ENCODE measurements at regions not wholly inside any gene's neighbourhood (a gene's known extent, or its start where the extent isn't known, plus 50 kb on each side); places are given as distances from the start of the nearest gene placed in this dataset.

DNA sequence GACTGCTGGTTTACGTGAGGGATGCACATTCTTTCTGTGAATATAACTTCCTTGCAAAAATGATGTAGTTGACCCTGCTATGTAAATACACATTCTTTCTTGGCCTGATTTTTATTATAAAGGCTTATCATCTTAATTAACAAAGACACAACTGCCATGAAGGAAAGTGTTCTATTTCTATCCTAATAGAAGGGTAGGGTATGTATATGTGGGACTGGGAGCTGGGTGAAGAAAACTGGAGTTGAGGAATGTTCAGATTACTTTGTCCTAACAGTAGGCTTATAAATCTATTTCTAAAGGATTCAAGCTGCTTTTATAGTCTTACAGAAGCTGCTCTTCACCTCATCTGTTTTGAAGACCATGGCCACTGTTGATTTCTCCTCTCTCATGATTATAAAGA lies 76.5 kb upstream of the RGS17 start:
- Histone ChIP-seq H3K9me2 (ENCODE audit: insufficient read depth, low read length) (no peaks in the 10 kb centered on the region), H3K4me2 (ENCODE audit: low read length) (no peak overlapping the region), H3K27me3 (ENCODE audit: insufficient read depth, low read depth, low read length) (no peaks in the 10 kb centered on the region), H3K9me3 (ENCODE audit: low read length) (no peaks in the 10 kb centered on the region), H2AFZ (ENCODE audit: low read depth, low read length) (no peak overlapping the region), H3K9ac (ENCODE audit: low read length) (no peak overlapping the region), H3K79me2 (replicated peaks; ENCODE audit: insufficient read depth, low read length) (no peaks in the 10 kb centered on the region), H3F3A (ENCODE audit: insufficient read depth, low read length, poor library complexity, severe bottlenecking) (no peaks in the 10 kb centered on the region), H3K4me3 (ENCODE audit: low read length) (no peak overlapping the region), H4K20me1 (ENCODE audit: insufficient read depth) (no peaks in the 10 kb centered on the region), H3K27ac (ENCODE audit: low read length) (no peak overlapping the region), H3K36me3 (ENCODE audit: insufficient read depth, low read length) (no peaks in the 10 kb centered on the region)
- TF ChIP-seq POLR2AphosphoS5 (IDR thresholded peaks at IDR 0.05) (no peak), SMC3 (conservative IDR thresholded peaks at IDR 0.05; ENCODE audit: poor library complexity) (no peak), EP300 (conservative IDR thresholded peaks at IDR 0.05; ENCODE audit: poor library complexity, severe bottlenecking) (no peak), RAD21 (conservative IDR thresholded peaks at IDR 0.05) (no peak), MXI1 (conservative IDR thresholded peaks at IDR 0.05; ENCODE audit: poor library complexity, severe bottlenecking) (no peak), EZH2 (IDR thresholded peaks at IDR 0.05; ENCODE audit: borderline replicate concordance, insufficient read depth, low read length, poor library complexity, severe bottlenecking) (no peak), TAF1 (IDR thresholded peaks at IDR 0.05; ENCODE audit: low read depth) (no peak)
- TF ChIP-seq, protein P1, sequence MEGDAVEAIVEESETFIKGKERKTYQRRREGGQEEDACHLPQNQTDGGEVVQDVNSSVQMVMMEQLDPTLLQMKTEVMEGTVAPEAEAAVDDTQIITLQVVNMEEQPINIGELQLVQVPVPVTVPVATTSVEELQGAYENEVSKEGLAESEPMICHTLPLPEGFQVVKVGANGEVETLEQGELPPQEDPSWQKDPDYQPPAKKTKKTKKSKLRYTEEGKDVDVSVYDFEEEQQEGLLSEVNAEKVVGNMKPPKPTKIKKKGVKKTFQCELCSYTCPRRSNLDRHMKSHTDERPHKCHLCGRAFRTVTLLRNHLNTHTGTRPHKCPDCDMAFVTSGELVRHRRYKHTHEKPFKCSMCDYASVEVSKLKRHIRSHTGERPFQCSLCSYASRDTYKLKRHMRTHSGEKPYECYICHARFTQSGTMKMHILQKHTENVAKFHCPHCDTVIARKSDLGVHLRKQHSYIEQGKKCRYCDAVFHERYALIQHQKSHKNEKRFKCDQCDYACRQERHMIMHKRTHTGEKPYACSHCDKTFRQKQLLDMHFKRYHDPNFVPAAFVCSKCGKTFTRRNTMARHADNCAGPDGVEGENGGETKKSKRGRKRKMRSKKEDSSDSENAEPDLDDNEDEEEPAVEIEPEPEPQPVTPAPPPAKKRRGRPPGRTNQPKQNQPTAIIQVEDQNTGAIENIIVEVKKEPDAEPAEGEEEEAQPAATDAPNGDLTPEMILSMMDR (IDR thresholded peaks at IDR 0.05; ENCODE audit: poor library complexity, severe bottlenecking): no peak
- TF ChIP-seq, protein P2, sequence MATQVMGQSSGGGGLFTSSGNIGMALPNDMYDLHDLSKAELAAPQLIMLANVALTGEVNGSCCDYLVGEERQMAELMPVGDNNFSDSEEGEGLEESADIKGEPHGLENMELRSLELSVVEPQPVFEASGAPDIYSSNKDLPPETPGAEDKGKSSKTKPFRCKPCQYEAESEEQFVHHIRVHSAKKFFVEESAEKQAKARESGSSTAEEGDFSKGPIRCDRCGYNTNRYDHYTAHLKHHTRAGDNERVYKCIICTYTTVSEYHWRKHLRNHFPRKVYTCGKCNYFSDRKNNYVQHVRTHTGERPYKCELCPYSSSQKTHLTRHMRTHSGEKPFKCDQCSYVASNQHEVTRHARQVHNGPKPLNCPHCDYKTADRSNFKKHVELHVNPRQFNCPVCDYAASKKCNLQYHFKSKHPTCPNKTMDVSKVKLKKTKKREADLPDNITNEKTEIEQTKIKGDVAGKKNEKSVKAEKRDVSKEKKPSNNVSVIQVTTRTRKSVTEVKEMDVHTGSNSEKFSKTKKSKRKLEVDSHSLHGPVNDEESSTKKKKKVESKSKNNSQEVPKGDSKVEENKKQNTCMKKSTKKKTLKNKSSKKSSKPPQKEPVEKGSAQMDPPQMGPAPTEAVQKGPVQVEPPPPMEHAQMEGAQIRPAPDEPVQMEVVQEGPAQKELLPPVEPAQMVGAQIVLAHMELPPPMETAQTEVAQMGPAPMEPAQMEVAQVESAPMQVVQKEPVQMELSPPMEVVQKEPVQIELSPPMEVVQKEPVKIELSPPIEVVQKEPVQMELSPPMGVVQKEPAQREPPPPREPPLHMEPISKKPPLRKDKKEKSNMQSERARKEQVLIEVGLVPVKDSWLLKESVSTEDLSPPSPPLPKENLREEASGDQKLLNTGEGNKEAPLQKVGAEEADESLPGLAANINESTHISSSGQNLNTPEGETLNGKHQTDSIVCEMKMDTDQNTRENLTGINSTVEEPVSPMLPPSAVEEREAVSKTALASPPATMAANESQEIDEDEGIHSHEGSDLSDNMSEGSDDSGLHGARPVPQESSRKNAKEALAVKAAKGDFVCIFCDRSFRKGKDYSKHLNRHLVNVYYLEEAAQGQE (IDR thresholded peaks at IDR 0.05; ENCODE audit: borderline replicate concordance): no peak

DNA sequence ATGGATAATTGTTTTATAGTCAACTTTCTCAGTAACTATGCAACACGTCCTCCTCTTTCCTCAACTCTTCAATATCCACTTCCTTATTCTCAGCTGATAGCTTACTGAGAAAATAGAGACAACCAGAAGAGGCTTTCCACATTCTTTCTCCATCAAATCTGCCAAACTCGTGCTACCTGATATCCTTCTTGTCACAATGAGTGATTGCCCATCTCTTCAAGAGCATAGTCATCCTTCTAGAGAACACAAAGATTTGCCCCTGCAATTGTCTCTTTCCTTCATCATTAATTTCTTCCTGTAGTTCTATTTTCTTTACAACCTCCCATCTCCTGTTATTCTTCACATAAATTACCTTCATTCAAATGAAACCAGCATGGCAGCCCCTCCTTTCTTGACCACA lies 75.9 kb upstream of the RGS17 start:
- no peaks in the 10 kb centered on the region for H3K36me3 ChIP-seq (ENCODE audit: insufficient read depth, low read length)
- H3K27me3 ChIP-seq (ENCODE audit: insufficient read depth, low read depth, low read length): no peaks in the 10 kb centered on the region
- no peak overlapping the region for H2AFZ ChIP-seq (ENCODE audit: low read depth, low read length)
- H3K9ac ChIP-seq (ENCODE audit: low read length): no peak overlapping the region
- H3K79me2 ChIP-seq (replicated peaks; ENCODE audit: insufficient read depth, low read length): no peaks in the 10 kb centered on the region
- H3K9me2 ChIP-seq (ENCODE audit: insufficient read depth, low read length): no peaks in the 10 kb centered on the region
- H3K9me3 ChIP-seq (ENCODE audit: low read length): no peaks in the 10 kb centered on the region
- TF ChIP-seq SMC3 (conservative IDR thresholded peaks at IDR 0.05; ENCODE audit: poor library complexity): no peak
- no peak for TF ChIP-seq TAF1 (IDR thresholded peaks at IDR 0.05; ENCODE audit: low read depth)
- no peak for TF ChIP-seq EZH2 (IDR thresholded peaks at IDR 0.05; ENCODE audit: borderline replicate concordance, insufficient read depth, low read length, poor library complexity, severe bottlenecking)
- TF ChIP-seq MXI1 (conservative IDR thresholded peaks at IDR 0.05; ENCODE audit: poor library complexity, severe bottlenecking): no peak
- TF ChIP-seq, protein P1 (IDR thresholded peaks at IDR 0.05; ENCODE audit: poor library complexity, severe bottlenecking): no peak
- no peak for TF ChIP-seq POLR2AphosphoS5 (IDR thresholded peaks at IDR 0.05)
- no peak for TF ChIP-seq EP300 (conservative IDR thresholded peaks at IDR 0.05; ENCODE audit: poor library complexity, severe bottlenecking)
- TF ChIP-seq, protein P2 (IDR thresholded peaks at IDR 0.05; ENCODE audit: borderline replicate concordance): no peak
- no peak overlapping the region for H3K27ac ChIP-seq (ENCODE audit: low read length)
- H3K4me3 ChIP-seq (ENCODE audit: low read length): no peak overlapping the region
- H4K20me1 ChIP-seq (ENCODE audit: insufficient read depth): no peaks in the 10 kb centered on the region
- H3K4me2 ChIP-seq (ENCODE audit: low read length): no peak overlapping the region
- H3F3A ChIP-seq (ENCODE audit: insufficient read depth, low read length, poor library complexity, severe bottlenecking): no peaks in the 10 kb centered on the region

All from neural cell (in vitro differentiated cells).